Activated naive CD4-positive, alpha-beta T cell treated with anti-CD3 and anti-CD28 coated beads, Interleukin-2, amount 50 U/mL, for 72 hours (primary cell): ENCODE measurements at regions not wholly inside any gene's neighbourhood (a gene's known extent, or its start where the extent isn't known, plus 50 kb on each side); places are given as distances from the start of the nearest gene placed in this dataset.

Experiments used
- ATAC-seq, 2 donors: fragments of 150-1000 bp; cut with Tn5 transposase; 2 replicates each; pipeline ENCODE4 v1.10.0; 2021; ENCODE audit warnings: mild to moderate bottlenecking in 2 of 2, moderate library complexity in 2 of 2
- DNase-seq, 2 donors: peaks; one replicate each; pipeline ENCODE4 v3.0.0; 2021 to 2022; ENCODE audit warnings: low spot score in 2 of 2
- H3K27ac Mint-ChIP-seq, 2 donors: one replicate each; pipeline ENCODE4 v1.8.0; 2022; ENCODE audit warnings: mild to moderate bottlenecking in 2 of 2, mixed read lengths in 2 of 2
- H3K36me3 Mint-ChIP-seq, 2 donors: one replicate each; pipeline ENCODE4 v1.8.0; 2022; ENCODE audit warnings: mixed read lengths in 2 of 2
- H3K9me3 Mint-ChIP-seq, 2 donors: one replicate each; pipeline ENCODE4 v1.8.0; 2022; ENCODE audit warnings: mixed read lengths in 2 of 2

- no peaks in the 10 kb centered on the region for H3K36me3 Mint-ChIP-seq
- no peak for ATAC-seq
These were observed 536.6 kb downstream of the HTR7 start for GRCh38 chr10:90321132-90321816.

DNA sequence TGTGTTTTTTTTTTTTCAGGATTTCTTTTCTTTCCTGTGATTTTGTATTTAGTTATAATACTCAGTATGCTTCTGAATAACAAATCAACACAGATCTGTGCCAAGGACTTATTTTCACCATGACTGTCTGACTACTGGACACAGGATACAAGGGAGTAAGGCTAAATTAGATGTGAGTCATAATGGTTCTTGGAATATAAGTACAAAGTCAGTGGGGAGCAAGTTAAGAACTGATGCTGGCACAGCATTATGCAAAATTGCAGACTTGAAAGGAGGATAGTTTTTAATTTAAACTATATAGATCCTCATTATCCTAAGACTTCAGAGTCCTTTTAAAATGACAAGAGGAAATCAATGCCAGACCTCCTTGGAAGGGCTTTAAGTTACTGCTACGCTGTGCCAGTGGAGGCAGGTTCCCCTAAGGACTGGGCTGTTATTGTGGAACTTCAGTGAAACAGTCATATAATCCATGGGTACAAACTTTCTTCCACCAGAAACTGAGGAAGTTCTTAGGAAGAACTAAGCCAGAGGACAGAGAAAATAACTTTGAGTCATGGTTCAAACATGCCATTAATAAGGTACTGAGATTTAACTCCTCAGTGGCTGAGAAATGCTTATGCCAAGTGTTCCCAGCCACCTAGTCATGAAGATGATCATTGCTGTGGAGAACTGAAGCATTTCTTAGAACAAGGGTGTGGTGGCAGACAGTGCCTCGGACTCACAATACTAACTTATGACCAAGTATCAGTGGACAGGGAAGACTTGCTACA is 531.2 kb downstream of the HTR7 start:
- H3K9me3 Mint-ChIP-seq, result peaks cover 3 to 5% of the 10 kb centered on the region in 2 donors
- H3K27ac Mint-ChIP-seq, result no peak overlapping the region
- H3K36me3 Mint-ChIP-seq, result no peaks in the 10 kb centered on the region
- ATAC-seq (no peak), DNase-seq (no peak)

More at GRCh38 chr10:90321132-90321816, 536.6 kb downstream of the HTR7 start:
- DNase-seq, result no peak
- Mint-ChIP-seq H3K27ac (no peak overlapping the region), H3K9me3 (peaks cover 5 to 8% of the 10 kb centered on the region in 2 donors)

DNA sequence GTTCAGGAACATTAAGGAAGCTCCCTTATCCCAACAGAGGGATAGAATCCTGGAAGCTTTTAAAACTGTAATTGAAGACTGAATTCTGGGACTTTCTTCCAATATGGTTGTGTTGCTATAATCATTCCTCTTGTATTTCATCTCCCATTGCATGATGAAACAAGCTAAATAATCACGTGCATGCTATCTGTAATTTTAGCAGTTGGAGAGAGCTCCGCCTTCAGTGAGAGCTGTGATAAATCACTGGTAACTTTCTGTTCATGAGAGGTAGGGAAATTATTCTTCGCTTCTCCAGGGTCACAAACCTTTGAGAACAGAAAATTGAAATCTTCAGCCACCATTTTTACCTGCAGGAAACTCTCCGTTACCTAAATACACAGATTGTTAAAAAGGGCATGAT is 530.2 kb downstream of the HTR7 start:
- Mint-ChIP-seq H3K27ac (no peak overlapping the region), H3K36me3 (no peaks in the 10 kb centered on the region), H3K9me3 (peaks cover 3 to 4% of the 10 kb centered on the region in 2 donors)
- DNase-seq (no peak), ATAC-seq (no peak)

- DNase-seq (no peak), ATAC-seq (no peak)
- Mint-ChIP-seq H3K36me3 (no peaks in the 10 kb centered on the region), H3K9me3 (peaks cover 3 to 4% of the 10 kb centered on the region in 2 donors), H3K27ac (no peak overlapping the region)
These were observed 529.4 kb downstream of the HTR7 start for GRCh38 chr10:90328459-90328858.

- H3K36me3 Mint-ChIP-seq, result no peaks in the 10 kb centered on the region
- peaks cover 3 to 4% of the 10 kb centered on the region in 2 donors for H3K9me3 Mint-ChIP-seq
- H3K27ac Mint-ChIP-seq, result no peak overlapping the region
- ATAC-seq (no peak), DNase-seq (no peak)
These were observed 528.9 kb downstream of the HTR7 start for GRCh38 chr10:90328896-90329295.

- peaks cover under 1 to 5% of the 10 kb centered on the region in 2 donors for H3K9me3 Mint-ChIP-seq
- no peak for ATAC-seq
- H3K27ac Mint-ChIP-seq, result no peak overlapping the region
- no peaks in the 10 kb centered on the region for H3K36me3 Mint-ChIP-seq
- DNase-seq, result no peak
These were observed 520.5 kb downstream of the HTR7 start for GRCh38 chr10:90337316-90337715.

DNA sequence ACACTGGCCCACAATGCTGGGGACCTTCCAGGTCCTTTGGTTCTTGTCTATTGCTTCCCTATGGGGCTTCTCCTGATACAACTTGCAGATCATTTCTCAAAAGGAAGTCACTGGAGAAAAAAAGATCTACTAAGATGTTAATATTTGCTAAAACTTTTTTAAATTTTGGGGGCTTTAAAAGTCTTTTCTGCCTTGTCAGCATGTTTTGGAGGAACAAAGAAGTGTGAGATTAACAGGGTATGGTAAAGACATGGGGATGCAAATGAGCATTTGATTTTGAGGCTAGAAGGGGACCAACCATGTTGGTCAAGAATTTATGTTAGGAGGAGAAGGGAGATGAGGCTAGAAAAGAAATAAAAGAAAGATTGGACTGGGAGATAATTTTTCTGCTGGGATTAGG is 515.4 kb downstream of the HTR7 start:
- H3K27ac Mint-ChIP-seq, result no peak overlapping the region

GRCh38 chr10:90344226-90344625 is 513.6 kb downstream of the HTR7 start:
- Mint-ChIP-seq H3K36me3 (no peaks in the 10 kb centered on the region), H3K27ac (no peak overlapping the region), H3K9me3 (peaks cover 3 to 5% of the 10 kb centered on the region in 2 donors)
- ATAC-seq (no peak), DNase-seq (no peak)

More for the DNA sequence above, 515.4 kb downstream of the HTR7 start:
- H3K36me3 Mint-ChIP-seq, result no peaks in the 10 kb centered on the region
- peaks cover 3 to 5% of the 10 kb centered on the region in 2 donors for H3K9me3 Mint-ChIP-seq
- ATAC-seq, result no peak
- DNase-seq, result no peak

GRCh38 chr10:90347239-90347638 is 510.6 kb downstream of the HTR7 start:
- no peak for ATAC-seq
- Mint-ChIP-seq H3K27ac (no peak overlapping the region), H3K36me3 (no peaks in the 10 kb centered on the region)

DNA sequence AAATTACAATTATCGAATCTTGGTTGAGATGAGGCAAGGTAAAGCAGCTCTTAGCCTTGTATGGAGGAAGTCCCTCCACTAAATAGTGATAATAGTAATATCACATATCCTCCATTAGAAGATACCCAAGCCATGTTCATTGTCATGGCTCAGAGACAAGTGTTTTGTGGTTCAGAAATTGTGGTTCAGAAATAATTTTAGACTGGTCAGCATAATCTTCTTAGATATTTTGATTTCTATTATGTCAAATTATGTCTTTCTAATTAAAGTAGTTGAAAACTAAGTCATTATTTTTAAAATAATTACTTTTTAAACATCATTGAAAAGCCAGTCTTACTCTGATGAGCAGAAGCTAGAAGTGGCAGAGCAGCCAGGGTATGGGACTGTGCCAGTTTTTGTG is 507.7 kb downstream of the HTR7 start:
- no peak overlapping the region for H3K27ac Mint-ChIP-seq
- peaks cover 0 to 5% of the 10 kb centered on the region in 2 donors for H3K9me3 Mint-ChIP-seq
- ATAC-seq, result no peak
- no peaks in the 10 kb centered on the region for H3K36me3 Mint-ChIP-seq
- DNase-seq, result no peak

More at GRCh38 chr10:90347239-90347638, 510.6 kb downstream of the HTR7 start:
- DNase-seq, result no peak
- peaks cover 0 to 5% of the 10 kb centered on the region in 2 donors for H3K9me3 Mint-ChIP-seq

- DNase-seq, result no peak
- ATAC-seq, result no peak
- no peaks in the 10 kb centered on the region for H3K36me3 Mint-ChIP-seq
- no peaks in the 10 kb centered on the region for H3K9me3 Mint-ChIP-seq
- H3K27ac Mint-ChIP-seq, result no peak overlapping the region
These were observed 505.6 kb downstream of the HTR7 start for GRCh38 chr10:90352288-90352687.

DNA sequence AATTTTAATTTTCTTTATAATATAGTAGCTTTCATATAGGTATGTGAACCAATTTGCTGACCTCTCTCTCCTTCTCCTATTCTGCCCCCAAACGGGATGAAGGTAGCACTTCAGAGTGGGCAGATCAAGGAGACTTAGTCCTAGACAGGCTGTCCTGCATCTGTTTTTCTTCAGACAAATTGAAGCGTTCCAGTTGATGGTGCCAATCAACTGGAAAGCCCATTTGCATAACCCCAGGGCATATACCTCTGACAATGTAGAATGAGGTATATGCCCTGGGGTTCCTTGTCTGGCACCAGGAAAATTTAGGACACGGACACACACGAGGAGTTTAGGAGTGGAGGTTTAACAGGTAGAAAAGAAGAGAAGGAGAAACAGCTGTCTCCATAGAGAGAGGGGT is 502.9 kb downstream of the HTR7 start:
- DNase-seq, result no peak
- Mint-ChIP-seq H3K9me3 (no peaks in the 10 kb centered on the region), H3K36me3 (no peaks in the 10 kb centered on the region), H3K27ac (no peak overlapping the region)
- ATAC-seq, result no peak

DNA sequence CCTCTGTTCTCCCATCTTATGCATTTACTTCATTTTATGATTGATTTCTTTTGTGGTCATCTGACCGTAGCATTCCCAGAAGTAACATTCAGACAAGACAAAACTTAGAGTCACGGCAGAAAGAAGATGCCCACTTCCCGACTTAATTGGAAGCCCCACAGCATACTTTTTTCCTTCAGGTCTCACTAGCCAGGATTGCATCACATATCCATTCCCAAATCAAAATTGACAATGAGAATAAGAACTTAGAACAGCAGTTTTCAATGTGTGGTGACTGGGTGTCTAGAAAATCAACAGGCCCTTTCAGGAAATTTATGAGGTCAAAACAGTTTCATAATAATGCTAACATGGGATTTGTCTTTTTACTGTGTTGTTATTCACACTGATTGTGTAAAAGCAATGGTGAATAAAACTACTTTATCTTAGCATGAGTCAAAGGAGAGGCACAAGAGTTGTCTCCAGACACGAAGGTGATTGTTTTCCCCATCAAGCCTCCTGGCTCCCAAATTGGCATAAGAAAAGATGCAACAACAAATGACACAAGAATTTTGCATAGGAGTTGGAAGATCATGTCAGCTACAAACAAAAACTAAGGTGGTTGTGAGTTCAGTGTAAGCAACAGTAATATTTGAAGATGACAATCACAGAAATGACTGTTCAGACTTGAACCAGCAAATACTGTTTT is 493.9 kb downstream of the HTR7 start:
- no peak for ATAC-seq
- Mint-ChIP-seq H3K27ac (no peak overlapping the region), H3K9me3 (peaks cover 4 to 9% of the 10 kb centered on the region in 2 donors), H3K36me3 (no peaks in the 10 kb centered on the region)
- DNase-seq, result no peak

GRCh38 chr10:90372451-90372850 is 485.4 kb downstream of the HTR7 start:
- H3K27ac Mint-ChIP-seq, result no peak overlapping the region
- H3K36me3 Mint-ChIP-seq, result no peaks in the 10 kb centered on the region
- no peak for DNase-seq
- no peak for ATAC-seq
- peaks cover 10 to 14% of the 10 kb centered on the region in 2 donors for H3K9me3 Mint-ChIP-seq

- peaks cover 7 to 10% of the 10 kb centered on the region in 2 donors for H3K9me3 Mint-ChIP-seq
- ATAC-seq (no peak), DNase-seq (no peak)
- H3K27ac Mint-ChIP-seq, result no peak overlapping the region
- H3K36me3 Mint-ChIP-seq, result no peaks in the 10 kb centered on the region
These were observed 483.9 kb downstream of the HTR7 start for GRCh38 chr10:90373911-90374310.

DNA sequence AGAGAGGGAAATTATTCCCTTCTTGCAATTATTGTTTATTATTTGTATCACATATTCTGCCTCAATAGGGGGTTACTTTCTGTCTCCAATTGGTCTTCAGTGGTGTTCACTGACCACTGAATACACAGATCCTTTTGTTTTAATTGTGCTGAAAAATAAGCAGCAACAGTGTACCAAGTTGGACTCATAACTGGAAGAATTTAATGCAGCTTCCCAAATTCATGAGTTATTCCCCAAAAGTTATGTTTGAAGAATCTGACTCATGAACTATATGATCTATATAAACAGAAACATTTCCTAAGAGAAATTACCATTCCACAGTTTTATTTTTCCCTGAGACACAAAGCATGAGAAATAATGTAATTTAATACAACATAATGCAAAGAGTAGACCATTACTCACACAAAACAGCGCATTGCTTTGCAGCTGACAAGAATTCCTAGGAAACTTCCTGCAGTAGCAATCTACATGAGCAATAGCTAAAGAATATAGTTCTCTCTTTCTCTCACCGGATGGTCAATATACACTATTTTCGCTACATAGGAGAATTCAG is 479.2 kb downstream of the HTR7 start:
- H3K36me3 Mint-ChIP-seq, result no peaks in the 10 kb centered on the region
- DNase-seq (no peak), ATAC-seq (no peak)
- no peak overlapping the region for H3K27ac Mint-ChIP-seq
- no peaks in the 10 kb centered on the region for H3K9me3 Mint-ChIP-seq

DNA sequence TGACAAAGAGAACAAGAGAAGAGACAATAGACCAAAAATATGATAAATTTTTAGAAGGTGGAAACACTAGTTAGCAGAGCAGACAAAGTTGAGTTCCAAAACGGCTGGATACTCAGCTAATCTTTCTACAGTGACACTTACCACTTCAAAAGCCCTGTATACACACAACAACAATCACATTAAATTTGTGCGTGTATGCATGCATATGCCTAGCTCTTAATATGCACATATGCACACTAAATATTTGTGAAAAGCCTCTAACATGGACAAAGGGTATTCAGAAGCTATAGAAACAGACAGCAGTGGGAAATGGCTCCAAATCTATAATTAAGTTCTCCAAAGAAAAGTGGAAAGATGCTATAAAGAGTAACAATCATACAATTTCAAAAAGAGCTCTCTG is 476.4 kb downstream of the HTR7 start:
- Mint-ChIP-seq H3K27ac (no peak overlapping the region), H3K9me3 (peaks cover 0 to 4% of the 10 kb centered on the region in 2 donors), H3K36me3 (no peaks in the 10 kb centered on the region)
- DNase-seq, result no peak
- no peak for ATAC-seq
